ENCODE measurements at regions not wholly inside any gene's neighbourhood (a gene's known extent, or its start where the extent isn't known, plus 50 kb on each side); places are given as distances from the start of the nearest gene placed in this dataset.

GRCh38 chrY:8820032-8820431 is 517.2 kb upstream of the TSPY4 start:
- TF ChIP-seq CTCF (conservative IDR thresholded peaks at IDR 0.05 in 1 of 2, IDR thresholded peaks at IDR 0.05 in 1 of 2; ENCODE audit: low read depth in 1 of 2, low read length in 2 of 2) (no peak), EZH2 (IDR thresholded peaks at IDR 0.05; ENCODE audit: low read length, missing control alignments) (no peak)
